ENCODE measurements at regions not wholly inside any gene's neighbourhood (a gene's known extent, or its start where the extent isn't known, plus 50 kb on each side); places are given as distances from the start of the nearest gene placed in this dataset.

GRCh38 chr9:124179196-124180071 lies 78.3 kb upstream of the NEK6 start:
- no peak for DNase-seq (ENCODE audit: low spot score)

DNA sequence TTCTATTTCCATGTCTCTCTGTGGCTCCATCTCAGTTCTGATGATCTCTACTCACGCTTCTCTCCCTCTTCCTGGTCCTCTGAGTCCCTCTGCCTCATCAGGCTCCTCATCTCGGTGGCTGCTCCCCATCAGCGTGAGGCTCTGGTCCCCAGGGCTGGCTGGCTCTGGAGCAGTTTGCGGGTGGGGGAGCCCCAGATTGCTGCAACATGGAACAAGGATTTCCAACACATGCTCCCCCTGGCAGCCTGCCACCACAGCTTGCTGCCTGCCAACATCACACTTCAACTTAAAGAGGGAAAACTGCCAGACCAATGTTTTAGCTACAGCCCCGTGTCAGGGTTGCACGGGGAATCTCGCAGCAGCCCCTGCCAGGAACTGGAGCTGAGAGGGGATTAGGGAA lies 77.2 kb upstream of the NEK6 start:
- DNase-seq (ENCODE audit: low spot score): no peak

DNA sequence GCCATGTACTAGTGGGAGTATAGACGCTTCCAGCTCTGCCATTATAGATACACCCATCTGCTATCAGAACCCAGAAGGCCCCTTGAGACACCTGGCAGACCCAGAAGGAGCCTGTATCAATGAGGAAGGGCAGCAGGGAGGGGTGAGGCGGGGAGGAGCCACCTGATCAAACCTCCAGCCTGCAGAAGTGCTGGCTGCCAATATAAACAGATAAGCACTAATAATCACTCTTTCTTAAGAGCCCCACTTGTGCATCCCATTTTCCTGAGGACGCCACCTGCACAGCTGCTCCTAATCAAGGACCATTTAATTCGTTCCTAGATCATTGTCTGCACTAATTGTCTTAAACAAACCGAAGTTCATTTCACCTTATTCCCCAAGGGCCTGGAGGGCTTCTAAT lies 75.0 kb upstream of the NEK6 start:
- no peak for DNase-seq (ENCODE audit: low spot score)

GRCh38 chr9:124183772-124184171 lies 74.0 kb upstream of the NEK6 start:
- DNase-seq (ENCODE audit: low spot score): no peak

DNA sequence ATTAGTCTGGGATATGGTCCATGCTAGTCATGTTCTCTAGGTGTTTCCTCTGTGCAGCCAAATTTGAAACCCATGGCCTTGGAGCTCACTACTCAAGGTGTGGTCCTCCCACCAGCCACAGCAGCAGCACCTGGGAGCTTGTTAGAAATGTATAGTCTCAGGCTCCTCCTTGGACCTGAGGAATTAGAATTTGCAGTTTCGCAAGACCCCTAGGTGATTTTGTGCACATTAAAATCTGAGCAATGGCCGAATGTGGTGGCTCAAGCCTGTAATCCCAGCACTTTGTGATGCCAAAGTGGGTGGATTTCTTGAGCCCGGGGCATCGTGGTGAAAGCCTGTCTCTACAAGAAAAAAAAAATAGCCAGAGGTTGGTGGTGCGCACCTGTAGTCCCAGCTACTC lies 72.3 kb upstream of the NEK6 start:
- no peak for DNase-seq (ENCODE audit: low spot score)

DNA sequence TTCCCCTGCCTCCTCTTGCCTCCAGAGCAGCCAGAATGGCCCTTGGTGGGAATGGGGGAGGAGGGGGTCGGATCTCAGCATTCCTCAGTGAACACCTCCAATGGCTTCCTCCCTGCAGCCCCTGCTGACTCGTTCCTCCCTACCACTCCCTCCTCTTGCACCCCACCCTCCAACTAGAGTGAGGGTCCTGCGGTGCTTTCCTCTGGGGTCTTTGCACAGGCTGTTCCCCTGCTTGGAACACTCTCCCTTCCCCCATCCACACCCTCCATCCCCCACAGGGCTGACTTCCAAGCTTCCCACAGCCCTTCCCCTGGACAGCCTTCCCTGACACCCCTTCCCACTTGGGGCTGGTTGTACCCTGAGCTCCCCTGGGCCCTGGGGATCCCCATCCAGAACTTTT lies 70.4 kb upstream of the NEK6 start:
- no peak for DNase-seq (ENCODE audit: low spot score)

DNA sequence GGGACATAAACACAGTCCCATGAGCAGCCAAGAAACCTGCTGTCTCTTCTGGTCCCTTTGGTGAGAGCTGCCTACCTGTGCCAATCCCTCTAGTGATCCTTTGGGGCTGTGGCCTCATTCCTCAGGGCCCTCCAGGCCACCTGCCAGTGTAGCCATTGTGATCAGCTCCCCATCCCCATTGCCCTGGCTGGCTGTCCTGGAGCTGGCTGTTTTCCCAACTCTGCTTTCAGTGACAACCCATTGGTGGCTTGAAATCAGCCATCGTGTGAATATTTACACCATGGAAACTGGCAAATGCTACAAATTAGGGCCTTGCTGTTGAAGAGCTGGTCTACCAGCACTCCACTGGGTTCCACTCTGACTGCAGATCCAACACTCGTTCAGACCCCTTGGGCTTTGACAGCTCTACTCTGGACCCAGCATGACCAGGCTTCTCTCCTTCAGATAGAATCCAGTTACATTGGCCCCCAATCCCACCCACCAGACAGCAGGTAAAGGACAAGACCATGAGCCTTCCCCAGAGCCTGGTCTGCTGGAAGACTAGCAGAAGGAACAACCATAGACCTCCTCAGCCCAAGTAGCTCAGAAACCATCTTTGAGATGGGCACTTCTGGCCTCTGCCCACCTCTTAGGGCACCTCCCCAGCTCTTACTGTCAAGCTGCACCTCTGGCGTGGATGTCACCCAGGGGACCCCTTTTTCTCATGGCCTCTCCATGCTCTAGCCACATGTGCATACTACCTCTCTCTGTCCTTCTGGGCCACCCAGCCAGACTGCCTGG lies 69.2 kb upstream of the NEK6 start:
- no peak for DNase-seq (ENCODE audit: low spot score)

GRCh38 chr9:124190761-124191160 lies 67.0 kb upstream of the NEK6 start:
- no peak for DNase-seq (ENCODE audit: low spot score)

DNA sequence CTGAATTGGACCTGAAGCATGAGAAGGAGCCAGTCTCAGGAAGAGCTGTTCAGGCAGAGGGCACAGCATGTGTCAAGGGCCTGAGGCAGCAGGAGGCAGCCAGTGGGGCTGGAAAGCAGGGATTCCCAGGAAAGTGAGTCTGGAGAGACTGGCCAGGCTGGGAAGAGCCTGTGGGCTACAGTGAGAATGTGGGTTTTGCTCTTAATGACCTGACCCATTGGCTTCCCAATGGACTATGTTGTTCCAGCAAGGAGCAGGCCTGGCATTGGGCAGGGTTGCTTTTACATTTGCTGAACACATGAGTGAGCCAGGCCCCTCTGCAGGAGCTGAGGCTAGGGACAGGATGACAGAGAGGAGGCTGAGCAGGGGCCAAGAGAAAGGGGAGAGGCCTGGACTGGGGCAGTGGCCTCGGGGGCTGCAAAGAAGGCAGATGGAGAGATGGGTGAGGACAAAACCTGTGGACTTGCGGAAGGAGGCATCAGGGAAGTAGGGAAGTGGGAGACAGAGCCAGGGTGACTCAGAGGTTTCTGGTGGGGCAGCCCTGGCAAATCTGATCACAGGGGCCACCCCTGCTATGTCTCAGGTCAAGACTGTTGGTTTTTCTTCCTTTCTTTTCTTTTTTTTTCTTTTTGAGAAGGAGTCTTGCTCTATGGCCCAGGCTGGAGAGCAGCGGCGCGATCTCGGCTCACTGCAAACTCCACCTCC lies 65.9 kb upstream of the NEK6 start:
- DNase-seq (ENCODE audit: low spot score): no peak

GRCh38 chr9:124196814-124197176 lies 61.0 kb upstream of the NEK6 start:
- no peak for DNase-seq (ENCODE audit: low spot score)

DNA sequence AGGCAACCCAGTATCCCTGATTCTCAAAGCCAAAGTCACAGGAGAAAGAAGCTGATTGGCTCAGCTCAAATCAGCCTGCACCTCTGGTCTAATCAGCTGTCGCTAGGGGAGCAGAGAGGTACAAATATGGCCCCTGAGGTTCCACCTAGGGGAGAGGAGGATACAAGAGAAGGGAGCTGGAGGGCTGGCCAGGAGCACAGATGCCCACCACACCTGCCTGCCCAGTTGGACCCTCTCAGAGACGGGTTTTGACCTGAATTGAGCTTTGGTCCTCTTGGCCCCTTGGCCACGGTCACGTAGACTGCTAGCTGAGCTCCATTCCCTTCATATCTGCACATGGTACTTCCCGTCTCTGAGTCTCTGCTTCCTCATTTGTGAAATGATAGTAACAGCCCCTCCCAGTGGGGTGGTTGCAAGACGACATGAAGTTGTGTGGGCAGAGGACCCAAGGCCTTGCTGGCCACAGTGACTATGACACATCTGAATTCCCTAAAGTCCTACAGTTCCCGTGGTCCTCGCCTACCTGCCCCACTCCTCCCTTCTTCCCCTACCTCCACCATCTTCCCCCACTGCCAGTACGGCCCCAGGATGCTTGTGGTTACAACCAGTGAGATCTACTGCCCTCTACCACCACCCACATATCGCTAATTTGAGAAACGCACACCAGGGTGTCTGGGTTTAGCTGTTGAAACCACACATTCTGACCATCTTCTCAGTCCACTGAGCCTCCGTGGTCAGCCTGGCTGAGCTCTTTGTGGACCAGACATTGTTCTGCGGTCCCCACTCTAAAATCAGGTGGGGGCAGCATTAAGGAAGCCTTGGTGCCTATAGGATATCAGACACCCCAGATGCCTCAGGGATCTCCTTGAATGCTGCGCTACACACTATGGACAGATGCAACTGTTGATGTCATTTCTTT lies 60.3 kb upstream of the NEK6 start:
- peak; percentile 86 for DNase-seq (ENCODE audit: low spot score)

DNA sequence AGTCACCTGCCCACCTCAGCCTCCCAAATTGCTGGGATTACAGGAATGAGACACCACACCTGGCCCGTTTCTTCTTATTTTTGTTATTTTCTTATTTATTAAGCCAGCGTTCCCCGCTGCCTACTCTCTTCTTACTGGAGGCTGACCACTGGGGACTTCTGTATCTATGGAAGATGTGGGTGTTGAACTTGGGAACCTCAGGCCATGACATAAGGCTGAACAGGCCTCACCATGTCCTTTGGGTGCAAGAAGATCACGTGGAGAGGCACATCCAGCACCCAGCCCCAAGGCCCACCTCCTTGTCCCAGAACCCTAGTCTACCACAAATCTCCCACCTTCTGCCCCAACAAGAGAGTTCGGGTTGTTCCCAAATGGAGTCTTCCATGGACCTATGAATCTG lies 59.4 kb upstream of the NEK6 start:
- no peak for DNase-seq (ENCODE audit: low spot score)

GRCh38 chr9:124198948-124199347 lies 58.8 kb upstream of the NEK6 start:
- DNase-seq (ENCODE audit: low spot score): no peak

GRCh38 chr9:124199474-124199873 lies 58.3 kb upstream of the NEK6 start:
- DNase-seq (ENCODE audit: low spot score): no peak

DNA sequence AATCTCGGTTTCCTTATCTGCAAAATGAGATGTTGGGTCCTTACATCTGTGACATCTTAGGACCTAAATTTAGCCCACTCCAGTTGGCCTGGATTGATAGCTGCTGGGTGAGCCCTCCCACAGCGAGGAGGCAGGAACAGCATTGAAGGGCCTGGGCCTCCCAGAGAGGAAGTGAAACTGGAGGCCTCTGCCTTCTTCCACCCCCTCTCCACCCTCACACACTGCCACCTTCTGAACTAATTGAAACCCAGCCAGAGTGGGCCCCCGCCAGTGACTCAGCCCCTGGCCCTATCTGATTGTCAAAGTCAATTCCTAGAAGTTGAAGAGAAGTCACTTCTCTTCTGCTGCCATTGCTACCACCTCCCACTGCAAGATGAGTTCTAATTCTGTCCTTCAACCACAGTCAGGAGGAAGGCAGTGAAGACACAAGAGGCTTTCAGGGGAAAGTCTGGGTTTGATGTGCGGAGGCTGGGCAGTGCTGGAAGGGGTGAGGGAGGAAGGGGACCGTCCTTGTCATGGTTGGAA lies 55.2 kb upstream of the NEK6 start:
- DNase-seq (ENCODE audit: low spot score): peak; percentile 94

DNA sequence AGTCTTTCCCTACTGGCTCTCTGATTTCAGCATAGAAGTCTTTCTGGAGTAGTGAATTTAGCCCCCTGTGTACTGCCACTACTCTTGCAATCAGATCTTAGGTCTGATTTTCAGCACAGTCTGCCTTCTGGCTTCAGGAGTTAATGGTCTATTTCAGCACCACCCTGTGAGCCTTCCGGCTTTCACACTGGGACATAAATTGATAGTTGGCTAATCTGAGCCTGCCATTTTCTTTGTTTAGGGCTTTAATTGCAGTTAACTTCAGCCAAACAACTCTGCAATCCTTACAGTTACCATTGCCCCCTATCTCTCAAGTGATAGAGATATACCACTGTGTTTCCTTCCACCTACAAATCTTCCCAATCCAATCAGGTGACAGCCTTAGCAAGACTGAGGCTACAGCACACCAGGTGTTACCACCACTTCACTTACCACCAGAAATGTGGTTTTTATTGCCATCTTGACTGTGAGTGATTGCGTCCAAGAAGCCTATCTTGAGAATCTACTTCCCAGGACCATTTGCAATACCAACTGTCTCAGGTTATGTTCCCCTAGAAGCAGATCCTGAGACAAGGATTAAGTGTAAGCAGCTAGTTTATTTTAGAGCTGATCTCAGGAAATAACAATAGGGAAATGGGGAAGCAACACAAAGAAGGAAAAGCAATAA lies 51.9 kb upstream of the NEK6 start:
- no peak for DNase-seq (ENCODE audit: low spot score)

GRCh38 chr9:124206391-124206790 lies 51.4 kb upstream of the NEK6 start:
- DNase-seq (ENCODE audit: low spot score): peak; percentile 59

All from NAMALWA (cell line).